ENCODE measurements at regions not wholly inside any gene's neighbourhood (a gene's known extent, or its start where the extent isn't known, plus 50 kb on each side); places are given as distances from the start of the nearest gene placed in this dataset.
"Not testable (repeated sequence)": the region's sequence is repeated elsewhere in the genome, so short reads cannot be mapped to it uniquely, and the experiment has no call there.

- no peaks in the 10 kb centered on the region for H3K9me3 ChIP-seq (ENCODE audit: low read length)
- no peak overlapping the region for H3K27ac ChIP-seq (ENCODE audit: low read length)
- no peak overlapping the region for H3K4me2 ChIP-seq (ENCODE audit: low read length)
- H3K9me2 ChIP-seq (ENCODE audit: insufficient read depth, low read length) = no peaks in the 10 kb centered on the region
- no peaks in the 10 kb centered on the region for H3F3A ChIP-seq (ENCODE audit: insufficient read depth, low read length, poor library complexity, severe bottlenecking)
- no peaks in the 10 kb centered on the region for H4K20me1 ChIP-seq (ENCODE audit: insufficient read depth)
- no peak overlapping the region for H3K4me3 ChIP-seq (ENCODE audit: low read length)
- H2AFZ ChIP-seq (ENCODE audit: low read depth, low read length) = no peak overlapping the region
- no peaks in the 10 kb centered on the region for H3K79me2 ChIP-seq (replicated peaks; ENCODE audit: insufficient read depth, low read length)
- H3K9ac ChIP-seq (ENCODE audit: low read length) = no peak overlapping the region
- H3K27me3 ChIP-seq (ENCODE audit: insufficient read depth, low read depth, low read length) = no peaks in the 10 kb centered on the region
- no peaks in the 10 kb centered on the region for H3K36me3 ChIP-seq (ENCODE audit: insufficient read depth, low read length)
- no peak for TF ChIP-seq SMC3 (conservative IDR thresholded peaks at IDR 0.05; ENCODE audit: poor library complexity)
- TF ChIP-seq, protein P1, sequence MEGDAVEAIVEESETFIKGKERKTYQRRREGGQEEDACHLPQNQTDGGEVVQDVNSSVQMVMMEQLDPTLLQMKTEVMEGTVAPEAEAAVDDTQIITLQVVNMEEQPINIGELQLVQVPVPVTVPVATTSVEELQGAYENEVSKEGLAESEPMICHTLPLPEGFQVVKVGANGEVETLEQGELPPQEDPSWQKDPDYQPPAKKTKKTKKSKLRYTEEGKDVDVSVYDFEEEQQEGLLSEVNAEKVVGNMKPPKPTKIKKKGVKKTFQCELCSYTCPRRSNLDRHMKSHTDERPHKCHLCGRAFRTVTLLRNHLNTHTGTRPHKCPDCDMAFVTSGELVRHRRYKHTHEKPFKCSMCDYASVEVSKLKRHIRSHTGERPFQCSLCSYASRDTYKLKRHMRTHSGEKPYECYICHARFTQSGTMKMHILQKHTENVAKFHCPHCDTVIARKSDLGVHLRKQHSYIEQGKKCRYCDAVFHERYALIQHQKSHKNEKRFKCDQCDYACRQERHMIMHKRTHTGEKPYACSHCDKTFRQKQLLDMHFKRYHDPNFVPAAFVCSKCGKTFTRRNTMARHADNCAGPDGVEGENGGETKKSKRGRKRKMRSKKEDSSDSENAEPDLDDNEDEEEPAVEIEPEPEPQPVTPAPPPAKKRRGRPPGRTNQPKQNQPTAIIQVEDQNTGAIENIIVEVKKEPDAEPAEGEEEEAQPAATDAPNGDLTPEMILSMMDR (IDR thresholded peaks at IDR 0.05; ENCODE audit: poor library complexity, severe bottlenecking) = no peak
- TF ChIP-seq TAF1 (IDR thresholded peaks at IDR 0.05; ENCODE audit: low read depth) = no peak
- TF ChIP-seq, protein P2, sequence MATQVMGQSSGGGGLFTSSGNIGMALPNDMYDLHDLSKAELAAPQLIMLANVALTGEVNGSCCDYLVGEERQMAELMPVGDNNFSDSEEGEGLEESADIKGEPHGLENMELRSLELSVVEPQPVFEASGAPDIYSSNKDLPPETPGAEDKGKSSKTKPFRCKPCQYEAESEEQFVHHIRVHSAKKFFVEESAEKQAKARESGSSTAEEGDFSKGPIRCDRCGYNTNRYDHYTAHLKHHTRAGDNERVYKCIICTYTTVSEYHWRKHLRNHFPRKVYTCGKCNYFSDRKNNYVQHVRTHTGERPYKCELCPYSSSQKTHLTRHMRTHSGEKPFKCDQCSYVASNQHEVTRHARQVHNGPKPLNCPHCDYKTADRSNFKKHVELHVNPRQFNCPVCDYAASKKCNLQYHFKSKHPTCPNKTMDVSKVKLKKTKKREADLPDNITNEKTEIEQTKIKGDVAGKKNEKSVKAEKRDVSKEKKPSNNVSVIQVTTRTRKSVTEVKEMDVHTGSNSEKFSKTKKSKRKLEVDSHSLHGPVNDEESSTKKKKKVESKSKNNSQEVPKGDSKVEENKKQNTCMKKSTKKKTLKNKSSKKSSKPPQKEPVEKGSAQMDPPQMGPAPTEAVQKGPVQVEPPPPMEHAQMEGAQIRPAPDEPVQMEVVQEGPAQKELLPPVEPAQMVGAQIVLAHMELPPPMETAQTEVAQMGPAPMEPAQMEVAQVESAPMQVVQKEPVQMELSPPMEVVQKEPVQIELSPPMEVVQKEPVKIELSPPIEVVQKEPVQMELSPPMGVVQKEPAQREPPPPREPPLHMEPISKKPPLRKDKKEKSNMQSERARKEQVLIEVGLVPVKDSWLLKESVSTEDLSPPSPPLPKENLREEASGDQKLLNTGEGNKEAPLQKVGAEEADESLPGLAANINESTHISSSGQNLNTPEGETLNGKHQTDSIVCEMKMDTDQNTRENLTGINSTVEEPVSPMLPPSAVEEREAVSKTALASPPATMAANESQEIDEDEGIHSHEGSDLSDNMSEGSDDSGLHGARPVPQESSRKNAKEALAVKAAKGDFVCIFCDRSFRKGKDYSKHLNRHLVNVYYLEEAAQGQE (IDR thresholded peaks at IDR 0.05; ENCODE audit: borderline replicate concordance) = no peak
- no peak for TF ChIP-seq RAD21 (conservative IDR thresholded peaks at IDR 0.05)
- TF ChIP-seq MXI1 (conservative IDR thresholded peaks at IDR 0.05; ENCODE audit: poor library complexity, severe bottlenecking) = no peak
- no peak for TF ChIP-seq EZH2 (IDR thresholded peaks at IDR 0.05; ENCODE audit: borderline replicate concordance, insufficient read depth, low read length, poor library complexity, severe bottlenecking)
- TF ChIP-seq EP300 (conservative IDR thresholded peaks at IDR 0.05; ENCODE audit: poor library complexity, severe bottlenecking) = no peak
- no peak for TF ChIP-seq POLR2AphosphoS5 (IDR thresholded peaks at IDR 0.05)
Measured at GRCh38 chr2:180776921-180777320, 203.5 kb upstream of the UBE2E3 start.

DNA sequence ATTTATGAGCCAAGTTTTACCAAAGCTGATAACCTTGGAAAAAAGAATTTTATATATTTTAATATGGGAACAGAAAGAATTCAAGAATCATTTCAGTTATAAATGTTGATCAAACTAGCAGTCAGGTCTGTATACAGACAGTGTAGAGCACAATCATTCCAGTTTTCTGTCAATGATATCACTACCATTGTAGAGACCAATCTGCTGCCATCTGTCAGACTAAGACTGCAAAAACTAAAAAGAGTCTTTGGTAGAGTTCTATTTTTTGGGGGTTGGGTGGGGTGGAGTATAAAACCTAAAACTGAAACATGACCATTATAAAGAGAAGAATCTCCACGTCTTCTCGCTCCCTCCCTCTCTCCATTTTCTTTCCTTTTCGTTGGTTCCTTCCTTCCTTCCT lies 204.7 kb upstream of the UBE2E3 start:
- no peak overlapping the region for H3K9ac ChIP-seq (ENCODE audit: low read length)
- no peak overlapping the region for H3K27ac ChIP-seq (ENCODE audit: low read length)
- no peaks in the 10 kb centered on the region for H3K79me2 ChIP-seq (replicated peaks; ENCODE audit: insufficient read depth, low read length)
- no peaks in the 10 kb centered on the region for H3K9me2 ChIP-seq (ENCODE audit: insufficient read depth, low read length)
- H3K9me3 ChIP-seq (ENCODE audit: low read length) = no peaks in the 10 kb centered on the region
- no peaks in the 10 kb centered on the region for H4K20me1 ChIP-seq (ENCODE audit: insufficient read depth)
- H3K36me3 ChIP-seq (ENCODE audit: insufficient read depth, low read length) = no peaks in the 10 kb centered on the region
- no peak overlapping the region for H2AFZ ChIP-seq (ENCODE audit: low read depth, low read length)
- no peak for TF ChIP-seq EZH2 (IDR thresholded peaks at IDR 0.05; ENCODE audit: borderline replicate concordance, insufficient read depth, low read length, poor library complexity, severe bottlenecking)
- no peak for TF ChIP-seq TAF1 (IDR thresholded peaks at IDR 0.05; ENCODE audit: low read depth)
- no peak for TF ChIP-seq SMC3 (conservative IDR thresholded peaks at IDR 0.05; ENCODE audit: poor library complexity)
- TF ChIP-seq EP300 (conservative IDR thresholded peaks at IDR 0.05; ENCODE audit: poor library complexity, severe bottlenecking) = no peak
- TF ChIP-seq, protein P1 (IDR thresholded peaks at IDR 0.05; ENCODE audit: poor library complexity, severe bottlenecking) = no peak
- TF ChIP-seq POLR2AphosphoS5 (IDR thresholded peaks at IDR 0.05) = no peak
- TF ChIP-seq MXI1 (conservative IDR thresholded peaks at IDR 0.05; ENCODE audit: poor library complexity, severe bottlenecking) = no peak
- no peak for TF ChIP-seq RAD21 (conservative IDR thresholded peaks at IDR 0.05)
- TF ChIP-seq, protein P2 (IDR thresholded peaks at IDR 0.05; ENCODE audit: borderline replicate concordance) = no peak
- no peak overlapping the region for H3K4me2 ChIP-seq (ENCODE audit: low read length)
- no peak overlapping the region for H3K4me3 ChIP-seq (ENCODE audit: low read length)
- H3F3A ChIP-seq (ENCODE audit: insufficient read depth, low read length, poor library complexity, severe bottlenecking) = no peaks in the 10 kb centered on the region
- no peaks in the 10 kb centered on the region for H3K27me3 ChIP-seq (ENCODE audit: insufficient read depth, low read depth, low read length)

DNA sequence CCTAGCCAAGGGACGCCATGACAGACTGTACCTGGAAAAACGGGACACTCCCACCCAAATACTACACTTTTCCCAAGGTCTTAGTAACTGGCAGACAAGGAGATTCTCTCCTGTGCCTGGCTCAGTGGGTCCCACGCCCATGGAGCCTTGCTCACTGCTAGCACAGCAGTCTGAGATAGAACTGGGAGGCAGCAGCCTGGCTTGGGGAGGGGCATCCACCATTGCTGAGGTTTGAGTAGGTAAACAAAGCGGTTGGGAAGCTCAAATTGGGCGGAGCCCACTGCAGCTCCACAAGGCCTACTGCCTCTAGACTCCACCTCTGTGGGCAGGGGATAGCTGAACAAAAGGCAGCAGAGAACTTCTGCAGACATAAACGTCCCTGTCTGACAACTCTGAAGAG lies 215.1 kb upstream of the UBE2E3 start:
- not testable (repeated sequence) for H3K9me2 ChIP-seq (ENCODE audit: insufficient read depth, low read length); H3K4me3 ChIP-seq (ENCODE audit: low read length); H3K36me3 ChIP-seq (ENCODE audit: insufficient read depth, low read length); H3K79me2 ChIP-seq (replicated peaks; ENCODE audit: insufficient read depth, low read length); H3K9ac ChIP-seq (ENCODE audit: low read length); H4K20me1 ChIP-seq (ENCODE audit: insufficient read depth); H2AFZ ChIP-seq (ENCODE audit: low read depth, low read length); H3K9me3 ChIP-seq (ENCODE audit: low read length); H3K27ac ChIP-seq (ENCODE audit: low read length); H3K27me3 ChIP-seq (ENCODE audit: insufficient read depth, low read depth, low read length); H3K4me2 ChIP-seq (ENCODE audit: low read length); H3F3A ChIP-seq (ENCODE audit: insufficient read depth, low read length, poor library complexity, severe bottlenecking)

Data from neural cell (in vitro differentiated cells).